Fibroblast of the aortic adventitia (primary cell): ENCODE measurements at regions not wholly inside any gene's neighbourhood (a gene's known extent, or its start where the extent isn't known, plus 50 kb on each side); places are given as distances from the start of the nearest gene placed in this dataset.

ENCODE experiments used
- DNase-seq: peaks from one replicate; pipeline ENCODE4 v3.0.0-alpha.2; 2010; ENCODE audit warnings: low read depth
- H3K4me3 ChIP-seq: 2 replicates; pipeline ENCODE4 v1.5.1; 2011; ENCODE audit warnings: low read depth, mild to moderate bottlenecking, control low read depth, low read length, moderate library complexity
- CTCF ChIP-seq: IDR thresholded peaks from 2 replicates; pipeline ENCODE4 v1.5.1; 2011; ENCODE audit warnings: mild to moderate bottlenecking, low read length, control low read depth, inconsistent platforms; ENCODE audit not compliant: insufficient read depth

- TF ChIP-seq CTCF, result no peak
- DNase-seq, result no peak
- H3K4me3 ChIP-seq, result no peak overlapping the region
Observed at GRCh38 chr13:99806671-99807070, 164.9 kb downstream of the ZIC5 start.

- DNase-seq, result no peak
- TF ChIP-seq CTCF, result no peak
- H3K4me3 ChIP-seq, result no peak overlapping the region
Observed at GRCh38 chr13:99805361-99805760, 166.2 kb downstream of the ZIC5 start.

GRCh38 chr13:99803141-99803540 lies 168.4 kb downstream of the ZIC5 start:
- H3K4me3 ChIP-seq, result no peak overlapping the region
- DNase-seq, result no peak
- TF ChIP-seq CTCF, result no peak

- no peak for TF ChIP-seq CTCF
- no peak for DNase-seq
- no peak overlapping the region for H3K4me3 ChIP-seq
Observed at GRCh38 chr13:99802416-99802815, 169.2 kb downstream of the ZIC5 start.

GRCh38 chr13:99800951-99801350 lies 170.6 kb downstream of the ZIC5 start:
- TF ChIP-seq CTCF, result no peak
- DNase-seq, result no peak

GRCh38 chr13:99800011-99800410 lies 171.6 kb downstream of the ZIC5 start:
- TF ChIP-seq CTCF, result no peak
- no peak overlapping the region for H3K4me3 ChIP-seq
- no peak for DNase-seq

More at GRCh38 chr13:99800951-99801350, 170.6 kb downstream of the ZIC5 start:
- no peak overlapping the region for H3K4me3 ChIP-seq

- DNase-seq, result no peak
- TF ChIP-seq CTCF, result no peak
- H3K4me3 ChIP-seq, result no peak overlapping the region
Observed at GRCh38 chr13:99798756-99799155, 172.8 kb downstream of the ZIC5 start.
